ENCODE measurements at regions not wholly inside any gene's neighbourhood (a gene's known extent, or its start where the extent isn't known, plus 50 kb on each side); places are given as distances from the start of the nearest gene placed in this dataset.

DNA sequence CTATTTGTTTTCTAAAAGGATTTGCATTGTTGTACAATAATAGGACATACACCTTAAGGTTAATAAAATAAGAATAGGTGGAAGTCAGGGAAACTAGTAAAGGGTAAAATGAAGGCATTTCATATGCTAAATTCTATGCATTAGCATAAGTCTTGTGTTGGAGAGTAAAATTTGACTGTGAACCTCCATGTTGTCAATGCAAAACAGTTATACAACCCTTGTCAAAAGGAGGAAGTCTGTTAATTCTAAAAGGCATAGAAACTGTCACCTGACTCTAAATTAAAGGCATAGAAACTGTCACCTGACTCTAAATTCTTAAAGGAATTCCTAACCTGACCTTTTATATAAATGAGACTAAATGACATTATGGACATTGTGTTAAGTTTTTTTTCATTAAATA, 291.8 kb downstream of the OLFM3 start:
- TF ChIP-seq CTCF (IDR thresholded peaks at IDR 0.05; ENCODE audit: low read depth, low read length, poor library complexity, severe bottlenecking): no peak
- TF ChIP-seq EZH2phosphoT487 (IDR thresholded peaks at IDR 0.05; ENCODE audit: borderline replicate concordance, low read length): no peak

All from DOHH2 (cell line).